PFSK-1 (cell line): ENCODE measurements at regions not wholly inside any gene's neighbourhood (a gene's known extent, or its start where the extent isn't known, plus 50 kb on each side); places are given as distances from the start of the nearest gene placed in this dataset.

Experiments used
- FOXP2 ChIP-seq: optimal IDR thresholded peaks from 2 replicates; pipeline ENCODE3; 2011; ENCODE audit warnings: borderline replicate concordance, control low read depth, inconsistent platforms; ENCODE audit not compliant: insufficient read depth; ENCODE audit errors: extremely low read length, extremely low read depth
- POLR2AphosphoS5 ChIP-seq: IDR thresholded peaks from 2 replicates; pipeline ENCODE4 v1.6.1; 2012; ENCODE audit warnings: low read depth, mild to moderate bottlenecking, control low read depth, low read length, moderate library complexity
- TAF1 ChIP-seq: IDR thresholded peaks from 2 replicates; pipeline ENCODE4 v1.6.1; 2012; ENCODE audit warnings: low read length, control low read depth, borderline replicate concordance; ENCODE audit not compliant: insufficient read depth

- TF ChIP-seq POLR2AphosphoS5 (no peak), FOXP2 (no peak), TAF1 (no peak)
These were observed 123.8 kb upstream of the FAM9C start for GRCh38 chrX:13168269-13168668.
